ENCODE measurements at regions not wholly inside any gene's neighbourhood (a gene's known extent, or its start where the extent isn't known, plus 50 kb on each side); places are given as distances from the start of the nearest gene placed in this dataset.

GRCh38 chr13:109500146-109500773 lies 286.1 kb downstream of the IRS2 start:
- DNase-seq (ENCODE audit: extremely low read depth, insufficient read length) = no peak
- no peak for TF ChIP-seq CTCF (IDR thresholded peaks at IDR 0.05; ENCODE audit: insufficient read depth, low read length, poor library complexity, severe bottlenecking)
- Histone ChIP-seq H3K4me3 (replicated peaks; ENCODE audit: low read depth, low read length) (no peak overlapping the region), H3K27me3 (replicated peaks; ENCODE audit: control insufficient read depth, insufficient read depth, low read length) (no peaks in the 10 kb centered on the region), H3K36me3 (ENCODE audit: control insufficient read depth, insufficient read depth, low read length) (no peaks in the 10 kb centered on the region)

- Histone ChIP-seq H3K4me3 (replicated peaks; ENCODE audit: low read depth, low read length) (no peak overlapping the region), H3K36me3 (ENCODE audit: control insufficient read depth, insufficient read depth, low read length) (no peaks in the 10 kb centered on the region), H3K27me3 (replicated peaks; ENCODE audit: control insufficient read depth, insufficient read depth, low read length) (no peaks in the 10 kb centered on the region)
- TF ChIP-seq CTCF (IDR thresholded peaks at IDR 0.05; ENCODE audit: insufficient read depth, low read length, poor library complexity, severe bottlenecking) = no peak
- DNase-seq (ENCODE audit: extremely low read depth, insufficient read length) = no peak
These were observed 288.5 kb downstream of the IRS2 start for GRCh38 chr13:109497917-109498316.

DNA sequence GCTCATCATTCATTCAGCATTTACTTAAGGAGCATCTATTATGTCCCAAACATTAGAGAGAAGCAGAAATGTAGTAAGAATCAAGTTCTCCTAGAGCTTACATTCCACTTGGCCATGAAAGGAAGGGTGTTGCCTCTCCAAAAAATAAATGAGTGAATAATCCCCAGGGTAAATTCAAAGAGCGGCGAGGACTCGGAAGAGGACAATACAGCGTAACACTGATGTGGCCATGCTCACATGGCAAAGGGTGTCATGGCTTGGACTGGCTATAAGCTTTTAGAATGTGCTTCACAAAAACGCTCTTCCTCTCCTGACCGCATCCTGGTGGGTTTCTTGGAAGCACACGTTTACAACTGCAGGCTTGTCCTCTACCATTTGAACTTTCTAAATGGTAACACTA lies 290.2 kb downstream of the IRS2 start:
- DNase-seq (ENCODE audit: extremely low read depth, insufficient read length) = no peak
- Histone ChIP-seq H3K36me3 (ENCODE audit: control insufficient read depth, insufficient read depth, low read length) (no peaks in the 10 kb centered on the region), H3K27me3 (replicated peaks; ENCODE audit: control insufficient read depth, insufficient read depth, low read length) (no peaks in the 10 kb centered on the region), H3K4me3 (replicated peaks; ENCODE audit: low read depth, low read length) (no peak overlapping the region)
- no peak for TF ChIP-seq CTCF (IDR thresholded peaks at IDR 0.05; ENCODE audit: insufficient read depth, low read length, poor library complexity, severe bottlenecking)

GRCh38 chr13:109494925-109495369 lies 291.4 kb downstream of the IRS2 start:
- TF ChIP-seq CTCF (IDR thresholded peaks at IDR 0.05; ENCODE audit: insufficient read depth, low read length, poor library complexity, severe bottlenecking) = no peak
- no peak for DNase-seq (ENCODE audit: extremely low read depth, insufficient read length)
- Histone ChIP-seq H3K27me3 (replicated peaks; ENCODE audit: control insufficient read depth, insufficient read depth, low read length) (no peaks in the 10 kb centered on the region), H3K4me3 (replicated peaks; ENCODE audit: low read depth, low read length) (no peak overlapping the region), H3K36me3 (ENCODE audit: control insufficient read depth, insufficient read depth, low read length) (no peaks in the 10 kb centered on the region)

DNA sequence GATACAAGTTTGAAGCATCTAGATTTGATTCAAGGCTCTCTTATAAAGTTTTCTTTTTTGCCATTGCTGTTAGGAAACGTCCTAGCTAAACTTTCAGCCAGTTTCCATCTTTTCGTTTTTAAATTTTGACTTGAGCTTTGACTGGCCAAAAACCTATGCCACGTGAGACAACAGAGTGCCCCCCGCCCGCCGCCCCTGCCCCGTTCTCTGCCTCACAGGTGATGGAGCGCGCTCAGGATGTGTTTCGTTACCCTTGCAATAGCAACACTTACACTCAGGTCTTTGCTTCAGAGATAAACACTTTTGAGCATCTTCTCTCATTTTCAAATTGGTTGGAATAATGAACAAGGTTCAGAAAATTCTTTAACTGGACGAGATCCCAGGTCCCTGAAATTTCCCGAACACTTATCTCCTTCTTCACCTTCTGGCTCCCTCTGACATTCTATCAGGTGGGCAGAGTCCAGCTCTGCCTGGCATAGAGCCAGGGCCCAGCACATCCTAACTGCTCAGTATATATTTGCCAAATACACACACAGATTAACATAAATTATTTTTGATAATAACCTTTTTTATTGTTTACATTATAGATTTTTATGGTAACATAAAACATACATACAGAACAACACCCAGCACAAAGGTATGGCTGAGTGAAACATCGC lies 301.1 kb downstream of the IRS2 start:
- TF ChIP-seq CTCF (IDR thresholded peaks at IDR 0.05; ENCODE audit: insufficient read depth, low read length, poor library complexity, severe bottlenecking) = no peak
- Histone ChIP-seq H3K36me3 (ENCODE audit: control insufficient read depth, insufficient read depth, low read length) (no peaks in the 10 kb centered on the region), H3K27me3 (replicated peaks; ENCODE audit: control insufficient read depth, insufficient read depth, low read length) (peaks cover 2% of the 10 kb centered on the region; the same call in 1 of the 2 replicates), H3K4me3 (replicated peaks; ENCODE audit: low read depth, low read length) (no peak overlapping the region)
- DNase-seq (ENCODE audit: extremely low read depth, insufficient read length) = no peak
